ENCODE measurements at regions not wholly inside any gene's neighbourhood (a gene's known extent, or its start where the extent isn't known, plus 50 kb on each side); places are given as distances from the start of the nearest gene placed in this dataset.

DNA sequence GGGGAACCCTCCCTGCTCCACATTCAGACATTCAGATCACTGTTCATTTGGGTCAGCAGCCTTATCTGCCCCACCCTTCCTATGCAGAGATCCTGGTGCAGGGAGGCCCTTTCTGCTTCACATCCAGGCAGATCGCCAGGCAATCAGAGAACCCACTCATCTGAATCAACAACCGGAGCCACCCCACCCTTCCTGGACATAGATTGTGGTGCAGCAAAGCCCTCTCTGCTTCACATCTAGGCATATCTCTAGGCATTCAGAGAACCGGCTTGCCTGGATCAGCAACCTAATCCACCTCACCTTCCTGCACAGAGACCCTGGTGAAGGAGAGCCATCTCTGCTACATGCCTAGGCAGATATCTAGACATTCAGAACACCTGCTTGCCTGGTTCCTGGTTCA, 184.5 kb upstream of the CNTNAP5 start (continued):
- TF ChIP-seq SREBF1 (IDR thresholded peaks at IDR 0.05; ENCODE audit: low read length), result no peak
- no peak for TF ChIP-seq TCF3 (IDR thresholded peaks at IDR 0.05; ENCODE audit: borderline replicate concordance, insufficient read depth, low read depth, low read length)
- TF ChIP-seq ZZZ3 (IDR thresholded peaks at IDR 0.05; ENCODE audit: control insufficient read depth, insufficient read length, low read depth), result no peak

- FAIRE-seq (no peak), DNase-seq (ENCODE audit: low read depth, low spot score) (no peak), ATAC-seq (no peak)
- Histone ChIP-seq H3K36me3 (ENCODE audit: control insufficient read depth in 2 of 2, insufficient read depth in 2 of 2, low read length in 1 of 2) (no peaks in the 10 kb centered on the region), H3K27ac (ENCODE audit: control insufficient read depth, insufficient read depth) (no peak overlapping the region), H3K79me2 (ENCODE audit: control insufficient read depth, insufficient read depth, low read length) (no peaks in the 10 kb centered on the region), H3K4me2 (ENCODE audit: control insufficient read depth, insufficient read depth) (no peak overlapping the region), H4K20me1 (ENCODE audit: control insufficient read depth, insufficient read depth) (no peaks in the 10 kb centered on the region), H3K9me3 (replicated peaks; ENCODE audit: control insufficient read depth, insufficient read depth, low read length) (no peaks in the 10 kb centered on the region), H3K4me3 (no peak overlapping the region), H2AFZ (ENCODE audit: control insufficient read depth, low read depth, low read length) (no peak overlapping the region), H3K27me3 (replicated peaks in 1 of 2; ENCODE audit: control insufficient read depth in 2 of 2, insufficient read depth in 2 of 2, low read length in 1 of 2) (no peaks in the 10 kb centered on the region), H3K9ac (ENCODE audit: control insufficient read depth, insufficient read depth, low read length) (no peak overlapping the region), H3K4me1 (ENCODE audit: control insufficient read depth, insufficient read depth, low read length) (no peaks in the 10 kb centered on the region)
- WGBS (ENCODE audit: insufficient coverage, insufficient replicate concordance, low lambda C conversion rate, missing lambda C conversion rate), result 6% methylated on average over 1 of the region's 1 CpG
- ChIA-PET RAD21 (ENCODE audit: unreplicated experiment) (no interaction called here), POLR2A (no interaction called here), CTCF (no interaction called here), SMC1A (ENCODE audit: uncharacterized antibody, unreplicated experiment) (no interaction called here)
- intact Hi-C loops (cut with micrococcal nuclease; ENCODE audit: unreplicated experiment) (no loop called here), in situ Hi-C loops (cut with MboI) (no loop called here)
- no TSS peak for BruUV-seq (replicated peaks)
- no peak for TF ChIP-seq ZSCAN29 (IDR thresholded peaks at IDR 0.05)
- no peak for TF ChIP-seq NBN (IDR thresholded peaks at IDR 0.05)
- TF ChIP-seq RCOR1 (conservative IDR thresholded peaks at IDR 0.05; ENCODE audit: low read depth, low read length), result no peak
- TF ChIP-seq, protein P1, sequence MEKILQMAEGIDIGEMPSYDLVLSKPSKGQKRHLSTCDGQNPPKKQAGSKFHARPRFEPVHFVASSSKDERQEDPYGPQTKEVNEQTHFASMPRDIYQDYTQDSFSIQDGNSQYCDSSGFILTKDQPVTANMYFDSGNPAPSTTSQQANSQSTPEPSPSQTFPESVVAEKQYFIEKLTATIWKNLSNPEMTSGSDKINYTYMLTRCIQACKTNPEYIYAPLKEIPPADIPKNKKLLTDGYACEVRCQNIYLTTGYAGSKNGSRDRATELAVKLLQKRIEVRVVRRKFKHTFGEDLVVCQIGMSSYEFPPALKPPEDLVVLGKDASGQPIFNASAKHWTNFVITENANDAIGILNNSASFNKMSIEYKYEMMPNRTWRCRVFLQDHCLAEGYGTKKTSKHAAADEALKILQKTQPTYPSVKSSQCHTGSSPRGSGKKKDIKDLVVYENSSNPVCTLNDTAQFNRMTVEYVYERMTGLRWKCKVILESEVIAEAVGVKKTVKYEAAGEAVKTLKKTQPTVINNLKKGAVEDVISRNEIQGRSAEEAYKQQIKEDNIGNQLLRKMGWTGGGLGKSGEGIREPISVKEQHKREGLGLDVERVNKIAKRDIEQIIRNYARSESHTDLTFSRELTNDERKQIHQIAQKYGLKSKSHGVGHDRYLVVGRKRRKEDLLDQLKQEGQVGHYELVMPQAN (conservative IDR thresholded peaks at IDR 0.05), result no peak
- no peak for TF ChIP-seq E2F4 (IDR thresholded peaks at IDR 0.05; ENCODE audit: low read depth, low read length)
- no peak for TF ChIP-seq ZNF592 (IDR thresholded peaks at IDR 0.05)
- no peak for TF ChIP-seq MLLT1 (IDR thresholded peaks at IDR 0.05)
- TF ChIP-seq HDGF (IDR thresholded peaks at IDR 0.05), result no peak
- TF ChIP-seq SKIL (IDR thresholded peaks at IDR 0.05; ENCODE audit: low read depth, poor library complexity, severe bottlenecking), result no peak
- TF ChIP-seq CHD1 (IDR thresholded peaks at IDR 0.05; ENCODE audit: low read depth, low read length), result no peak
- no peak for TF ChIP-seq ZNF622 (IDR thresholded peaks at IDR 0.05)
Measured at GRCh38 chr2:123851281-123851680, 173.8 kb upstream of the CNTNAP5 start.
